ENCODE measurements at regions not wholly inside any gene's neighbourhood (a gene's known extent, or its start where the extent isn't known, plus 50 kb on each side); places are given as distances from the start of the nearest gene placed in this dataset.

DNA sequence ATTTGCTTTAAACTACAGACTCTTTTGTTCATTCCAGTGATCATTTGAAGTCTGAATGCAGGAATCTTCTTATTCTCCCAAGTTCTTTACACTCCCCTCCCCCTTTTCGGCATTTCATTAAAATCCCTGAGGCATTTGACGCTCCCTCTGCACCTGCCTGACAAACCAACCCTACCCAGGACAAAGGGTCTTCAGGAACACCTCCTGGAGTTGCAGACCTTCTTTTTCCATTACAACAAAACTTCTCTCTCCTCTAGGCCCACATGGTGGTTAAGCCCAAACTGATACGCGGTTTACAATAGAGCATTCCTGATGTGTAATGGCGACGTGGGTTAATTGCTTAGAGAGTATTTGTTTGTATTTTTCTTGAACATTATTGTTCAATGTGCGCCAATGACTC is 367.4 kb downstream of the FBXO15 start:
- DNase-seq: no peak

DNA sequence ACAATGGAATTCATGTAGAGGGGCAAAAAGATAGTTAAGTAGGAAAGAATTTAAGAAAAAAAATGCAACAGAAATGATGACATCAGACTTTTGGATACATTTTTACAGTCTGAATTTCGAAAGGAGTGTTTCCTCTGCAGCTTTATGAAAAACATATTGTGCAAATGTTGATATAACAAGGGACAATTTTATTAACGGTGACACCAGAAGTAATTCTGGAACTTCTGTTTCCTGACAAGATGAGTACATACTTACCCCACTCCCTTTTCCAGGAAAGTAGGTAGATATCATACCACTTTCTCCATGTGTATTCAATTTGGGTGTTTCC is 369.6 kb downstream of the FBXO15 start:
- no peak for DNase-seq

DNA sequence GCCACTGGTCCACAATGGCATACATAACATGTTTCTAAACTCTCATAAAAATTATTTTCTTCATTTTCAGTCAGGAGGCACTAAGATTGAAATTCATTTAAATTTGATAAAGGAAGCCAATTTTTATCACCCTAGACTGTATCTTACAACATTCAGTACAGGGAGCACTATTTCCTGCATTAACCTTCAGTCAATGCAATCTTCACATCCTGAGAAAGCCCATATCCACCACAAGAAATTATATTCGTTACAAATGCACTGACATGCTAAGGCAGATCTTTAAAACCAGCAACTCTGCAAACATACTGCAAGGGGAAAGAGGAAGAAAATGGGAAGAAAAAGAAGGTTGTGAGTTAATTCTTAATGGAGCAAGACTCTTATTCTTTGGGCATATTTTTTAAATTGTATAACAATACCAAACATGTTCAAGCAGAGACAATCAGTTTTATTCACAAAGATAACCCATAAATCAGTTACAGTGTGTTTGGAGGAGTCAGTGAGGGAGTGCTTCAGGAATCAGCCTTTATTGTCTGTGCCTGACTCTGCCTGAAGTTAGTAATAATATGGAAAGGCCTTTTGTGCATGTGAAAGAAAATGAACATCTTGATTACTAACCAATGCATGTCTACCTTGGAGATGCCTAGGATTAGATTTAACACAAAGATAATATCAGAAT is 370.1 kb downstream of the FBXO15 start:
- no peak for DNase-seq

DNA sequence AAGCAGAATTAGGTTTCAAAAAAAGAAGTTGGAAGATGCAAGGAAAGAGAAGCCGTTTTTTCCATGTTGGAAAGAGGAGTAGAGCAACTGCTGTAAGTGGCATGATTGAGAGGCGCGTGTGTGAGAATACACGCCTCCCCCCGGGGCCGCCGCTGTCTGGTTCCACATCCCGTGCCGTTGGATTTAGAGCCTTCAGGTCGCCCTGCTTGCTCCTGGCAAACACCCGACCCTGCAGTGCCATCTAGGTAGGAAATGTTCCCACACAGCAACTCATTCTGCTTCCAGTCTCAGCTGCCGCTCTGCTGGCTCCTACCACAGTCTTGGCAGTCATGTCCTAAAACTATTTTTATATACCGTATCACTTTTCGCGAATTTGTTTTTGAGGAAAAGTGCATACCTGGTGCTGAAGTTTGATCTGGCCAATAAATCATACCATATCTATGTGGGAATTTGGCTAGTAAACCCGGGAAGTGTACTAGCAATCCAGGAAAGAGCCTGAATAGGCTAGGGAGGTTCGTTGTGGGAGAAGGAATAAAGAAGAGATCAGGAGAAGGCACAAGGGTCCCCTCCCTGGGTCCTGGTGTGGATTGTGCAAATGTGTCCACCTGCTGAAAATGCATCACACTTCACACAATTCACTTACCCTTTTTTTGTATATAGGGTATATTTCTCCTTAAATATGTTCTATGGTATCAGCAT is 372.7 kb downstream of the FBXO15 start:
- no peak for DNase-seq

DNA sequence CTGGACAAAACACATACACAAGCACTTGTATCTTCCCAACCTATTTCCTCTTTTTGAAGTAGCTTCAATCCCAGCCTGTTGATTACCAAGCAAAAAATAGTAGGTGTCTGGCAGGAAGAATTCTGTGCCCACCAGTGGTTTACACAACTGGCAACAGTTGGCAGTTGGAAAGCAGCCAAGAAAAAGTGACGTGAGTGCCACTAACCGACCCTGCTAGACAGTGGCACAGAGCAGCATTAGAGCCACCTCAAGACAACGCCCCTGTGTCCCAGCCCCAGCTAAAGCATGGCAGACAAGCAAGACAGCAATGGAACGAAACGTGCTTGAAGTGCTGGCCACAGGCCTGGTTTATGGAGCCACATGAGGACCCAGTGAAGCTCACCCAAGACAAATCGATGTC is 379.6 kb downstream of the FBXO15 start:
- DNase-seq: no peak

DNA sequence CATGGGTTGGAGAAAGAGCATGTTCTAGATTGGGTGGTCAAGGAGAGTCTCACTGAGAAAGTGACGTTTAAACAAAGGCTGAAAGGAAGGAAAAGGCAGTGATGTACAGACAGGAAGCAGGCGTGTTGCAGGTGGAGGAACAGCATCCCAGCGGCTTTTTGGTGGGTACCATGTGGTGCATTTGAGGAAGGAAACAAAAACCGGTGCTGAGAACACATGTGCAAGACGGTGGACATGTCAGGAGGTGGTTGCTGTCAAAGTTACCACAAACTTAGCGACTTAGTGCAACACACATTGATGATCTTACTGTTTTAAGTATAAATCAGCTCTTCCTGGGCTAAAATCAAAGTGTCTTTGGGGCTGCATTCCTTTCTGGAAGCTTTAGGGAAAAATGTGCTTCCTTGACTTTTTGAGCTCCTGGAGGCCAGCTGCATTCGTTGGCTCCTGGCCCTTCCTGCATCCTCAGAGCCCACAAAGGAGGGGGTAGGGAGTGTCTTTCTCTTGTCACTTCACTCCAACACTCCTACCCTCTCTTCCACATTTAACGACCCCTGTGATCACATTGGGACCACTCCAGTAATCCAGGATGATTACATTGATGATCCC is 380.6 kb downstream of the FBXO15 start:
- no peak for DNase-seq

DNA sequence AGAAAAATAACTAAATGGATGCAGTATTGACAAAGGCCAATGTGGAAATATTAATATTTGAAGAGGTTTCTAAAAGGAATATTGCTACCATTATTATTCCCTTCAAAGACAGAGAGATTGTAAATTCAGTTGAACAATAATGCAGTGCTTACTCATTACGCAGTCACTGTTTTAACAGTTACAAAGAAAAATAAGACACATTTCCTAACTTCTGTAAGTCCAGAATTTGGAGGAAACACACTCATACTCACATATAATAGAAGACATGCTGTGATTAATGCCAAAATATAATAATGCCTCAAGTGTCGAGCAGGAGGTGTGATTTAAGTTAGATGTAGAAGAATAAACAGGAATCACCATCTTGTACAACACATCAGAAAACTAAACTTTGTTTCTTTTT is 389.2 kb downstream of the FBXO15 start:
- no peak for DNase-seq

DNA sequence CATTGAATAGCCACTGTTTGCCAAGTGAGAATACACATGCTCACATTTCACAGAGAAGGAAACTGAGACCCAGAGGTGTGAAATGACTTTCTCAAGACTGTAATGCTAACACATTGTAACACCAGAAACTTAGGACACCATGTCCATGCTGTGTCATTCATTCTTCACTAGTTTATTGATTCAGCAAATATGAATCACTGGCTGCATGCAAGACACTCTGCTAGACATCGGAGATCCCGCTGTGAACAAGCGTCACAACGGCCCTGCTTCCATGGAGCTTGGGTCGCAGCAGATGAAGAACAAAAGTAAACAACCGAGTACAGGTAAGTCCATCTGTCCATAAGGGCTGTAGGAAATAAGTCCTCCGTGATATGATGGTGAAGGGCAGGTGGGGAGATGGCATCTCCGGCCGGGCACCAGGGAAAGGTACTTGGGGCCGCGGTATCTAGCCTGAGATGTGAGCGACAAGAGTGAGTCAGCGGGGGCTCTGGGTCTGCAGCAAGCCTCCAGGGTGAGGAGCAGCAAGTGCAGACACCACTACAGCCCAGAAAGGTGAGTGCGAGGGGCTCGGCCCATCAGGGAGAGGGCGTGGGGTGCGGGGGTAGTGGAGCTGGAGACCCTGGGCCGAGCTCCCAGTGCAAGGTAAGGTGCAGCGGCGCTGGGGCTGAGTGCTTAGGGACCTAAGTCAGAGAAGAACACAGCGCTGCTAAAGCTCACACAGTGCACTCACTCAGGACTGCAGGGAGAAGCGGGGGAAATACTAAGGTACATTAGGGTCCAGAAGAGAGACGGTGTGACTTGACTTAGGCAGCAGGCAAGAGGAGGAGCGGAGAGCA is 391.2 kb downstream of the FBXO15 start:
- DNase-seq: no peak

DNA sequence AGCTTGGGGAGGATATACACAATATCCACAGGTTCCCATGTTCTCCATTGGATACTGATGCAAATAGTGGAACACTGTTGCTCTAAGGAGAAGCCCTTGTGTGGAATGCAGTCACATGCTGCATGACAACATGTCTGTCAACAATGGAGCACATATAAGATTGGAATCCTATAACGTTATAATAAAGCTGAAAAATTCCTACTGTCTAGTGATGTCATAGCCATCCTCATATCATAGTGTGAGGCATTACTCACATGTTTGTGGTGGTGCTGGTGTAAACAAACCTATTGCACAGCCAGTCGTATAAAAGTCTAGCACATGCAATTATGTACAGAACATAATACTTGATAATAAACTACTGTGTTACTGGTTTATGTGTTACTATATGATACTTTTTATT is 394.7 kb downstream of the FBXO15 start:
- no peak for DNase-seq

DNA sequence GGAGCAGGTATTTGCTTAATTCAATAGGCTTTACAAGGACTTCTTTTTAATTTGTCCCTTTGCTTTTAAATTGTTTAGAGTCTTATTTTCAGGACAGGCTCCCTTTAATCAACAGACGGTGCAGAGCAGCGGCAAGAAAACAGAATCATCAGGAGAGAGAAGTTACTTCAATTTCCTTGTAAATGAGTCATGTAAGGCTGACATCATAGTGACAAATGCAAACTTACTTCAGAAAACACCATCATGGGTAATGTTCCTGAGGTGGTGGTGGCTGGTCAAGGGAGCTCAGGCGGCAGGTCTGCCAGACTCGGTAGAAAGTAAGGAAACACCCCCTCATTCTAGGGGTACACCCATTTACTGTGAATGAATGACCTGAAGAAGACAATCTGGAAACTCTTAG is 395.1 kb downstream of the FBXO15 start:
- no peak for DNase-seq

DNA sequence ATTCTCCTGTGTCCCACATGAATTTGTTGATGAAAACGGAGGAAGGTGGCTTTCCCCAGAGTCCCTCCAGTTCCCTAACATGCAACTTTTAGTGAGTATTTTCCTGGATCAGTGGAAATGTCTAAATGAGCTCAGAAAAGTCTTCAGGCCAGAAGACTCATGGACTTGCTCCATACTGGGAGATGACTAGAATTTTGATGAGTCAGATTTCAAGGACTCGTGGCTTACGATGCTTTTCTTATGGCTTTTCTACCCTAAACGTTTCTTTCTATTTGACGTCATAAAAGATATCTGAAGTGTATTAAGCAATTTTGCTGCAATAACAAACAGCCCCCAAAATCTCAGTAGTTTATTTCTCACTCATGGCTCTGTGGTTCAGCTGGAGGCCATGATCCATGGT is 397.6 kb downstream of the FBXO15 start:
- no peak for DNase-seq

DNA sequence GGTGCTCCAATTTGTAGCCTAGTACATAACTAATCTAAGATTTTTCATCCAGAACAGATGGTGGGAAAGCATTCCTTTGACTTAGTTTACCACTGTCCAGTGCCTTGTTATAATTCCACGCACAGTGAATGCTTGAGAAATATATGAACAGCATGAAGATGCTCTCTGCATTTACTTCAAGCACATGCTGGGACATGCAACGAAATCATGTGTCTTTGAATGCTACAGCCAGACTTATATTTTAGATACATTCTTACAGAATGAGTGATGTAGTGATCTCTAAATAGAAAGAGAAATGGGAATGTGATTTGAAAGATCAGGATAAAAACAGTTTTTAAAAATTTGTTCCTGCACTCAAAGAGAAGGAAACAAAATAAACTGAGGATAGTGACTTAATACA is 398.3 kb downstream of the FBXO15 start:
- DNase-seq: no peak

DNA sequence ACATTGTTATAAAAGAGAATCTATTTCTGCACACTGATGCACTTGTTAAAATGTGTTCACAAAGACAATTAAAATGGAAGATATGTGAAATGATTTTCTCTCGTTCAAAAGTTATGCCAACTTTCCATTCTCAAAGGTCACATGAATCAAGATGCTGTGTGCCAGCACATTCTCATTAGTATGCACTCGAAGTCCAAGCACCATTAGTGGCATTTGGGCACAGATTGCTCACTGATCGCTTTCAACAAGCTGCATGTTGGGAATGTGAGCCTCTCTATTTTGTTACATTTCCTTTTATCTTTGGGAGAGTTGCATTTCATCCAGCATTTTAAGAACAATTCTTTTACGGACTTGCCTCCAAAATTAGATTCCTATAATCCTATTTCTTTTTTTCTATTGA is 398.9 kb downstream of the FBXO15 start:
- no peak for DNase-seq

DNA sequence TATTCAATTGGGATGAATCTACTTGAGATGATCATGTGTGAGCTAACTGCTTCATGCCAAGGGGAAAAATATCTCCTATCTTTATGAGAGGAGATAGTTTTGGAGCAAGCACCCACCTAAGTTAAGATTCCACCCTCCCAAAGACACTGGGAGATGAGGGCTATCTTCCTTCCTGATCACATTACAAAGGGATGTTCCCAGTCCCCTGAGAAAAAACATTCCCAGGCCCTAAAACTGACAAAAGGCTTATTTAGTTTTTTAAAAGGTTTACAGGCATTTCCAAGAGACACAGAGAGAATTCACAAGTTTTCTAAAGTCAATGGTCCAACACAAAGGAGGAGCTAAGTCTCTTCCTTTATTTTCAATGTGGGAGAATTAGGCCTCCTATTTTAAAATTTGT is 401.5 kb downstream of the FBXO15 start:
- no peak for DNase-seq

DNA sequence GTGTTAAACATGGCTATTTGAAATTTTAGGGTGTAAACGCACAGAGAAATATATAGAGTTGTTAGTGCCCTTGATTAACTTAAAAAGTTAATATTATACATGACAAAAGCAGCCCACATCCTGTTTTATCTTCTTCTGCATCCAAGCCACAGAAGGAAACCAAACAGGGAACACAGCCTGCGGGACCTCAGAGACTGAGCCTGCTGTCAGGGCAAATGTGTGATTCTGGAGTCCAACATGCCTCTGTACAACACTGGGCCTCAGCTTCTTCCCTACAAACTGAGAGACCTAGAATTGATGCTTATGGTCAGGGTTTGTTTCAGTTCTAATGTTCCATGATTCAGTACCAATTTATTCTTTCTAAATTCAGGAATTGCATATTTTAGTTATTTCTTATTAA is 404.7 kb downstream of the FBXO15 start:
- DNase-seq: no peak

DNA sequence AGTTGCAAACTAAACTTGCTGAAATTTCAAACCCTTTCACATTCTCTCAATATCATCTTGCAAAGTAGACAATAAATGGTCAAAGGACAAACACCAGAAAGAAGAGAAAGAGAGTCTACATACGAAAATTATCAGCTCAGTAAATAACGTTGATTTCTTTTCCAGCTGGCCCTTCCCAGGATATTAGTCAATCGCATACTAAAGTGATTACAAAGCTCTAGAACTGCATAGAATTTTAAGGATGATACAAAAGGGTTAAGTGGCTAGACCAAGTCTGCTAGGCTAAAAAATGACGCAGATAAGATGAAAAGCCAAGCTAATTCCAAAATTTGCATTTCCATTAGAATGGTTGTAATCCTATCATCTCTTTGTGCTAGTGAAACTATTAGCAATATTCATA is 405.7 kb downstream of the FBXO15 start:
- no peak for DNase-seq

DNA sequence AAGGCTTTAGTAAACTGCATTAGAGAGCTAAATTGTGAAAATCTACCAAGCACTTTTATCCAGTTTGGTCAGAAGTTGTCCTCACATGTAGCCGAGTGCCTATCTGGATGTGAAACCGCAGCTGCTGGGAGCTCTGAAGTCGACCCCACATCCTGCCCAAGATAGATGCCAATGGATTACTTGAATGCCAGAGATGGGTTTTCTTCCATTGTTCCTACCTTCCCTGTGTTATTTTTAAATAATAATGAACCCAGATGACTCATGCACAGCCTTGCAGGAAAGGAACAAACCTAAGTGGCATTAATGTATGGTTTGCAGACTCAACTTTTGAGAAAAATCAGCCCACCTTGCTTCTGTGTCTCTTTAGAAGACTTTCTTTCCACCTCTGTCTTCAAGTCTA is 408.5 kb downstream of the FBXO15 start:
- DNase-seq: no peak

DNA sequence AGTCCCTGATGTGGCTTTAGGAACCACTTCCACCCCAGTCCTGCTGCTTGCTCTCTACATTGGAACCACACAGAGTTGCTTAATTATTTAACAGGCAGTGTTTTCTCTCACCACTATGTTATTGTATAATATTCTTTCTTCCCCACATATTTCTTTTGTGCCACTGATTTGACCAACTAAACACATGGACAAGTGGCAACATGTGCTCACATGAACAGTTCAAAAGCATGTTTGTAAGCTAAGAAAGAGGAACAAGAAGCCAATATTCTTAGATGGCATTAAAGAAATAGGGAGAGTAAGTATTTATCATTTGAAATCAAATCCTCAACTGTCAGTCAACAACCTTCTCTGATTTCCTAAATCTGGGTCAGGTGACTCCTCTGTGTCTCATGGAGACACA is 409.6 kb downstream of the FBXO15 start:
- DNase-seq: no peak

DNA sequence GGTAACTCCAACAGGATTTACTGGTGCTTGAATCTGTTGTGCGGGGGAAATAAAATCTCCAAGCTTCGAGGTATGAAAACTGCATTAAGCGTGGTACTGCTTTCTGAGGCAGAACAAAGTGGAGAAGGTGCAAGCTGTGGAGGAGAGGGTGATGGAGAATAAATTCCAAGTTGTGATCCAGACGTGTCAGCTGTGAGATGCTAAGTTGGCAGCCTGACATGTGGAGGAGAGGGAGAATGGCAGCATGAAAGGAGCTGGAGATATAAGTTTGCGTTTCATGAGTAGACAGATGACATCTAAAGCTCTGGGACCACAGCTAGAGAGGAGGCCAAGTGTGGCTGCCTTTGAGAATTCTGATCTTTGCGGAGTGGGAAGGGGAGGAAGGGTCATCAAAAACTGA is 411.8 kb downstream of the FBXO15 start:
- DNase-seq: no peak

DNA sequence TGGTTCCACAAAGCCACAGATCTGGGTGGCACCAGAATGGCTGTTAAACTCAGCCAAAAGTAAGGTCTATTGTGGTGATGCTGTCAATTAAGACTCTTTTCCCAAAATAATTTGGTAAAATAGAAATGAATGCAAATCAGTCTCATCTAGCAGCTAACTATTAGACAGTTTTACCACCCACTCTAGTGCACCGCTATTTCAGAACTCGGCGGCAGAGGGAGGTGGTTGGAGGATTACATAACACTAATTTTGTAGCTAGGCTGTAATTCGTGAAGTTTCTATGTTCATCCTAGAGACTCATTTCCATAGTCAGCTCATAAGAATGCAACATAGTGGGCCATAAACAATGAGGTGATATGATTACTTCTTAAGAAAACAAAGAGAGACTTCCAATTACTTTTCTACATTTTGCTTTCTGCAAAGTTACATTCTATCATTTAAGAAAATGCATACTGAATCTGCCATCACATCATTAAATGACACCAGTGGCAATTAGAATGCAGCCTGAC is 413.8 kb downstream of the FBXO15 start:
- DNase-seq: no peak

DNA sequence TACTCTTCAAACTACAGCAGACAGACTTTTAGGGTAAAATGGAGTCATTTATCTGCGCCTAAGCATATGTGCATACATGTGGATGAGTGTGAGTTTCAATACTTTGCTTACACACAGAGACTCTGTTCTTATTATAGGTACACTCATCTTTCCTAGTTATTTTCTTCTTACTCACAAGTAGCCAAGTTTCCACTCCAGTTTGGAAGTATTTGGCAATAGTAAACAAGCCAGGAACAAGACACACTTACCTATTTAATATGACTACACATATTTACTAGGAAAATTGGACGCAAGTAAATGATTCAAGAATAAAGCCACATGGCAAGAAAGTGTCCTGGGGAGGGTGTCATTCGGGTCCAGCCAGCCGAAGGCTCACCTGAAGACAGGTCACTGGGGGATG is 414.3 kb downstream of the FBXO15 start:
- DNase-seq: no peak

DNA sequence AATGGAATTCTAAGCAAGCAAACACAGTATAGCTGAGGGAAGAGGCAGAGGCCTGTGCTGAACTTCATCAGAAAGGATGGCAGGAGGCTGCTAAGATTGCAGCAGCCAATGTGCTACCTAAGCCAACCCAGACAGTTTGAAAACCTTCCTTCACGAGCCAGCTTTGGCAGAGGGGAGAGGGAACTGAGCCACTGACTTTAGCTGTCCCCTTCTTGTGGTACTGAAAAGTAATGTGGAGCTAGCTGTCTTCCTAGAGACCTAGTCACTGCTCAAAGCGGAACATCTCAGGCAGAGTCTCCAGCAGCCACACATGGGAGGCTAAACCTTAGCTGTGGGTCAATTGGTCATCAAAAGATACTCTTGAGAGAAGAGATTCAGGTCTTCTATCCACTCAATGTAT is 419.0 kb downstream of the FBXO15 start:
- DNase-seq: no peak

DNA sequence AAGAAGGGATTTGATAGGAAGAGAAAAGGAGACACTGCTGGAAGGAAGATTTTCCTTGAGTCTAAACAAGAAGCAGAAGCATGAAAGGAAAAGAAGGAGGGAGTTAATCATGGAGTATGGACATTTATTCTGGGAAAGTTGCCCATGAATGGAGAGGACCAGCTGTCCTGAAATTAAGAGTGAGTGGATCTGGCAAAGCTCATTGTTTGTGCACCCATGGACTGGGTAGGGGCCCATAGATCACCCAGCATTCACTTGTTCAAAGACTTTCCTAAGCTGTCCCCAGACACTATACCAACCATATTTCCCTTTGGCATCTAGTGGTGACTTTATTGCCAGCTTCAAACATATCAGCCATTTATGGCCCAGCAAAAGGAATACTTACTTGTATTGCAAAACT is 422.7 kb downstream of the FBXO15 start:
- peak; percentile 64 for DNase-seq

DNA sequence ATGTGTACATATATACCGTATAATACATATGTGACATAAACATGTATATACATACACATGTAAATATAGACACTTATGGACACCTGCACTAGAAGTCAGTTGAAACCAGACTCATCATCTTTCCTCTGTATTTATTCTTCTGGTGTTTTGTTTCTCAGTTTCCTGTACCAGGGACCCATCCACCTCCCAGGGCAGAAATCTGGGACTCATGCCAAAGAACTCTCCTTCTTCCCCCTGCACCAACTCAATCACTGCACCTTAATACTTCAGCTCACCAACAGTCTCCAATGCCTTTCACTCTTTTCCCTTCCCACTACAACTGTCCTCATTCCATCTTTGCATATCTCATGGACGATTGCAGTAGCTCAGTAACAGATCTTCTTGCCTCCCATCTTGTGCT is 428.0 kb downstream of the FBXO15 start:
- no peak for DNase-seq
